ENCODE measurements at regions not wholly inside any gene's neighbourhood (a gene's known extent, or its start where the extent isn't known, plus 50 kb on each side); places are given as distances from the start of the nearest gene placed in this dataset.

- H3K36me3 ChIP-seq (ENCODE audit: control insufficient read depth in 2 of 2, extremely low read depth in 1 of 2, insufficient read depth in 2 of 2, low read length in 2 of 2): no peaks in the 10 kb centered on the region
- POLR2A ChIA-PET: no interaction called here
- CTCF ChIA-PET: interaction anchor here (1.6 kb wide), 1 partner anchor 107 kb away, joined by 6 read pairs; no protein-coding TSS in a partner anchor
- no peak overlapping the region for H2AFZ ChIP-seq (ENCODE audit: low read depth, low read length)
- dilution Hi-C loops (cut with MboI; ENCODE audit: extremely low pct_ligation_motif_present, low sequenced_read_pairs): no loop called here
- H3K27me3 ChIP-seq (ENCODE audit: control insufficient read depth in 2 of 2, insufficient read depth in 2 of 2, low read length in 2 of 2): peaks cover 8 to 13% of the 10 kb centered on the region in 2 experiments
- no peaks in the 10 kb centered on the region for H4K20me1 ChIP-seq (replicated peaks; ENCODE audit: control insufficient read depth, extremely low read depth, insufficient read depth, low read length)
- no peak overlapping the region for H3K4me3 ChIP-seq (replicated peaks in 1 of 3; ENCODE audit: insufficient read depth in 1 of 3, low read depth in 1 of 3, low read length in 3 of 3)
- no peaks in the 10 kb centered on the region for H3K4me1 ChIP-seq (ENCODE audit: control insufficient read depth, extremely low read depth, insufficient read depth, low read length)
- H3K9me1 ChIP-seq (replicated peaks; ENCODE audit: control insufficient read depth, extremely low read depth, insufficient read depth, low read length): no peaks in the 10 kb centered on the region
- no peak overlapping the region for H3K27ac ChIP-seq (ENCODE audit: insufficient read depth, low read depth, low read length)
- H3K4me2 ChIP-seq (ENCODE audit: insufficient read depth, low read length): no peak overlapping the region
- no peaks in the 10 kb centered on the region for H3K79me2 ChIP-seq (ENCODE audit: control insufficient read depth, insufficient read depth, low read length)
- no peak for TF ChIP-seq JUN (IDR thresholded peaks at IDR 0.05; ENCODE audit: borderline replicate concordance, insufficient read depth, insufficient read length, low read depth)
- TF ChIP-seq EZH2 (IDR thresholded peaks at IDR 0.05; ENCODE audit: borderline replicate concordance, low read depth, low read length, severe bottlenecking): no peak
- intact Hi-C loops (cut with micrococcal nuclease): no loop called here
- H3K9ac ChIP-seq (replicated peaks; ENCODE audit: extremely low read depth, insufficient read depth, low read length): no peak overlapping the region
- DNase-seq (ENCODE audit: low read depth, low spot score): no peak
- no peaks in the 10 kb centered on the region for H3K9me3 ChIP-seq (replicated peaks; ENCODE audit: control insufficient read depth, insufficient read depth, low read length)
- FAIRE-seq: no peak
- BruUV-seq (replicated peaks): no TSS peak
Observed at GRCh38 chr10:93222876-93223275, 149.2 kb downstream of the CYP26A1 start.

DNA sequence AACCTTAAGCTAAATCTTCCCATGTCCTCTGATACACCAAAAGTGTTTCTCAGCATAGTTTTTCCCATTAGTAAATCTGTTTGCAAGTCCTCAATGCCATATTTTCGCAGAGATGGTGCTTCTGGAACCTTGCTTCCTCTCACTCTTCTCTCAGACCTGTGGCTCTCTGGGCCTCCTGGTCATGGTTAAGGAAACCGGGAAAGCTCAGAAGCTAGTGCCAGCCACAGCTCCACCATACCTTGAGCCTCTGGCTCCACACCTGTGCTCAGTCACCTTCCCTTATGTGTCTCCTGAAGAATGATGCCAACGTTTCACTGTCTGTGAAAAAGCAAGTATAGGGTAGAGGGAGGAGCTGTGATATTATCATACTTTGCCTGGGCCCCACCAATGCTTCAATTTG, 149.6 kb downstream of the CYP26A1 start:
- intact Hi-C loops (cut with micrococcal nuclease): no loop called here
- Histone ChIP-seq H3K27ac (ENCODE audit: insufficient read depth, low read depth, low read length) (no peak overlapping the region), H3K9me1 (replicated peaks; ENCODE audit: control insufficient read depth, extremely low read depth, insufficient read depth, low read length) (no peaks in the 10 kb centered on the region), H3K9ac (replicated peaks; ENCODE audit: extremely low read depth, insufficient read depth, low read length) (no peak overlapping the region), H3K36me3 (ENCODE audit: control insufficient read depth in 2 of 2, extremely low read depth in 1 of 2, insufficient read depth in 2 of 2, low read length in 2 of 2) (no peaks in the 10 kb centered on the region), H3K4me1 (ENCODE audit: control insufficient read depth, extremely low read depth, insufficient read depth, low read length) (no peaks in the 10 kb centered on the region), H3K4me3 (replicated peaks in 1 of 3; ENCODE audit: insufficient read depth in 1 of 3, low read depth in 1 of 3, low read length in 3 of 3) (no peak overlapping the region), H3K79me2 (ENCODE audit: control insufficient read depth, insufficient read depth, low read length) (no peaks in the 10 kb centered on the region), H3K4me2 (ENCODE audit: insufficient read depth, low read length) (no peak overlapping the region), H4K20me1 (replicated peaks; ENCODE audit: control insufficient read depth, extremely low read depth, insufficient read depth, low read length) (no peaks in the 10 kb centered on the region), H2AFZ (ENCODE audit: low read depth, low read length) (no peak overlapping the region), H3K27me3 (ENCODE audit: control insufficient read depth in 2 of 2, insufficient read depth in 2 of 2, low read length in 2 of 2) (peaks cover 8 to 13% of the 10 kb centered on the region in 2 experiments), H3K9me3 (replicated peaks; ENCODE audit: control insufficient read depth, insufficient read depth, low read length) (no peaks in the 10 kb centered on the region)
- ChIA-PET POLR2A (no interaction called here), CTCF (interaction anchor here (0.8 to 1.6 kb wide), 3 partner anchors 17 to 107 kb away, joined by 3 to 6 read pairs (median 5); no protein-coding TSS in a partner anchor)
- FAIRE-seq: no peak
- BruUV-seq (replicated peaks): no TSS peak
- dilution Hi-C loops (cut with MboI; ENCODE audit: extremely low pct_ligation_motif_present, low sequenced_read_pairs): no loop called here
- DNase-seq (ENCODE audit: low read depth, low spot score): no peak
- TF ChIP-seq POLR2AphosphoS5 (IDR thresholded peaks at IDR 0.05; ENCODE audit: insufficient read depth, low read depth, low read length) (no peak), EZH2 (IDR thresholded peaks at IDR 0.05; ENCODE audit: borderline replicate concordance, low read depth, low read length, severe bottlenecking) (no peak), GATA2 (IDR thresholded peaks at IDR 0.05; ENCODE audit: insufficient read depth, insufficient read length, low read depth, low read length) (no peak), POLR2A (IDR thresholded peaks at IDR 0.05; ENCODE audit: low read depth, low read length) (no peak), JUN (IDR thresholded peaks at IDR 0.05; ENCODE audit: borderline replicate concordance, insufficient read depth, insufficient read length, low read depth) (no peak), MYC (IDR thresholded peaks at IDR 0.05; ENCODE audit: low read depth, low read length) (no peak), FOS (IDR thresholded peaks at IDR 0.05; ENCODE audit: borderline replicate concordance, insufficient read depth, low read length) (no peak)
- TF ChIP-seq, protein P1, sequence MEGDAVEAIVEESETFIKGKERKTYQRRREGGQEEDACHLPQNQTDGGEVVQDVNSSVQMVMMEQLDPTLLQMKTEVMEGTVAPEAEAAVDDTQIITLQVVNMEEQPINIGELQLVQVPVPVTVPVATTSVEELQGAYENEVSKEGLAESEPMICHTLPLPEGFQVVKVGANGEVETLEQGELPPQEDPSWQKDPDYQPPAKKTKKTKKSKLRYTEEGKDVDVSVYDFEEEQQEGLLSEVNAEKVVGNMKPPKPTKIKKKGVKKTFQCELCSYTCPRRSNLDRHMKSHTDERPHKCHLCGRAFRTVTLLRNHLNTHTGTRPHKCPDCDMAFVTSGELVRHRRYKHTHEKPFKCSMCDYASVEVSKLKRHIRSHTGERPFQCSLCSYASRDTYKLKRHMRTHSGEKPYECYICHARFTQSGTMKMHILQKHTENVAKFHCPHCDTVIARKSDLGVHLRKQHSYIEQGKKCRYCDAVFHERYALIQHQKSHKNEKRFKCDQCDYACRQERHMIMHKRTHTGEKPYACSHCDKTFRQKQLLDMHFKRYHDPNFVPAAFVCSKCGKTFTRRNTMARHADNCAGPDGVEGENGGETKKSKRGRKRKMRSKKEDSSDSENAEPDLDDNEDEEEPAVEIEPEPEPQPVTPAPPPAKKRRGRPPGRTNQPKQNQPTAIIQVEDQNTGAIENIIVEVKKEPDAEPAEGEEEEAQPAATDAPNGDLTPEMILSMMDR (IDR thresholded peaks at IDR 0.05; ENCODE audit: extremely low read depth in 1 of 2, insufficient read depth in 1 of 2, low read depth in 1 of 2, low read length in 2 of 2): no peak
- TF ChIP-seq, protein P2, sequence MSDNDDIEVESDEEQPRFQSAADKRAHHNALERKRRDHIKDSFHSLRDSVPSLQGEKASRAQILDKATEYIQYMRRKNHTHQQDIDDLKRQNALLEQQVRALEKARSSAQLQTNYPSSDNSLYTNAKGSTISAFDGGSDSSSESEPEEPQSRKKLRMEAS (IDR thresholded peaks at IDR 0.05; ENCODE audit: insufficient read depth, insufficient read length): no peak
